ENCODE measurements at regions not wholly inside any gene's neighbourhood (a gene's known extent, or its start where the extent isn't known, plus 50 kb on each side); places are given as distances from the start of the nearest gene placed in this dataset.

DNA sequence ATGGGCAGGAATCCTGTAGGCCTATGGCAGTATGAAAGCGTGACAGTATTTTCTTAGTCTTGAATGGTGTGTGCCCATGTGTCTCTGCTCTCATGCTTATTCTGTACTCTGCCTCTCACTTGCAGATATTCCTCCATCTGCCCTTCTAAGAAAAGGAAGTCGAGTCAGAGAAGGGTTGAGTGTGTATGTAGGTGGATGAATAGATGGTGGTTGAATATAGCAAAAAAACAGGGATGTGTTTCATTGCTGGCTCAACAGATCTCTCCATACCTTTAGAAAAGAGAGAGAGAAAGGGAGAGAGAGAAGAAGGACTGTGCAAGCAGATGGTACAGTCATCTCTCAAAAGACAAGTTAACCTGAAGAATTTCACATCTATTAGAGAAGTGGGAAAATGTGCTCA, 381.5 kb downstream of the FBXW7 start:
- Mint-ChIP-seq H3K36me3 (ENCODE audit: insufficient read depth, unreplicated experiment) (no peaks in the 10 kb centered on the region), H3K27ac (ENCODE audit: low read depth, unreplicated experiment) (no peak overlapping the region), H3K4me3 (ENCODE audit: unreplicated experiment) (no peak overlapping the region), H3K27me3 (ENCODE audit: insufficient read depth, unreplicated experiment) (no peaks in the 10 kb centered on the region), H3K9me3 (ENCODE audit: unreplicated experiment) (no peaks in the 10 kb centered on the region), H3K4me1 (ENCODE audit: insufficient read depth, unreplicated experiment) (no peaks in the 10 kb centered on the region)
- intact Hi-C loops (cut with micrococcal nuclease): loop anchor here (10.0 kb wide), 1 partner anchor 110 kb away; no protein-coding TSS in a partner anchor
- ChIA-PET CTCF (no interaction called here), POLR2A (interaction anchor here (1.5 kb wide), 1 partner anchor 11 kb away, joined by 4 read pairs; no protein-coding TSS in a partner anchor)
- no TSS peak for BruUV-seq (replicated peaks)
- TF ChIP-seq, protein P1, sequence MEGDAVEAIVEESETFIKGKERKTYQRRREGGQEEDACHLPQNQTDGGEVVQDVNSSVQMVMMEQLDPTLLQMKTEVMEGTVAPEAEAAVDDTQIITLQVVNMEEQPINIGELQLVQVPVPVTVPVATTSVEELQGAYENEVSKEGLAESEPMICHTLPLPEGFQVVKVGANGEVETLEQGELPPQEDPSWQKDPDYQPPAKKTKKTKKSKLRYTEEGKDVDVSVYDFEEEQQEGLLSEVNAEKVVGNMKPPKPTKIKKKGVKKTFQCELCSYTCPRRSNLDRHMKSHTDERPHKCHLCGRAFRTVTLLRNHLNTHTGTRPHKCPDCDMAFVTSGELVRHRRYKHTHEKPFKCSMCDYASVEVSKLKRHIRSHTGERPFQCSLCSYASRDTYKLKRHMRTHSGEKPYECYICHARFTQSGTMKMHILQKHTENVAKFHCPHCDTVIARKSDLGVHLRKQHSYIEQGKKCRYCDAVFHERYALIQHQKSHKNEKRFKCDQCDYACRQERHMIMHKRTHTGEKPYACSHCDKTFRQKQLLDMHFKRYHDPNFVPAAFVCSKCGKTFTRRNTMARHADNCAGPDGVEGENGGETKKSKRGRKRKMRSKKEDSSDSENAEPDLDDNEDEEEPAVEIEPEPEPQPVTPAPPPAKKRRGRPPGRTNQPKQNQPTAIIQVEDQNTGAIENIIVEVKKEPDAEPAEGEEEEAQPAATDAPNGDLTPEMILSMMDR (IDR thresholded peaks at IDR 0.05; ENCODE audit: unreplicated experiment): no peak
- no peak for DNase-seq (ENCODE audit: unreplicated experiment)

DNA sequence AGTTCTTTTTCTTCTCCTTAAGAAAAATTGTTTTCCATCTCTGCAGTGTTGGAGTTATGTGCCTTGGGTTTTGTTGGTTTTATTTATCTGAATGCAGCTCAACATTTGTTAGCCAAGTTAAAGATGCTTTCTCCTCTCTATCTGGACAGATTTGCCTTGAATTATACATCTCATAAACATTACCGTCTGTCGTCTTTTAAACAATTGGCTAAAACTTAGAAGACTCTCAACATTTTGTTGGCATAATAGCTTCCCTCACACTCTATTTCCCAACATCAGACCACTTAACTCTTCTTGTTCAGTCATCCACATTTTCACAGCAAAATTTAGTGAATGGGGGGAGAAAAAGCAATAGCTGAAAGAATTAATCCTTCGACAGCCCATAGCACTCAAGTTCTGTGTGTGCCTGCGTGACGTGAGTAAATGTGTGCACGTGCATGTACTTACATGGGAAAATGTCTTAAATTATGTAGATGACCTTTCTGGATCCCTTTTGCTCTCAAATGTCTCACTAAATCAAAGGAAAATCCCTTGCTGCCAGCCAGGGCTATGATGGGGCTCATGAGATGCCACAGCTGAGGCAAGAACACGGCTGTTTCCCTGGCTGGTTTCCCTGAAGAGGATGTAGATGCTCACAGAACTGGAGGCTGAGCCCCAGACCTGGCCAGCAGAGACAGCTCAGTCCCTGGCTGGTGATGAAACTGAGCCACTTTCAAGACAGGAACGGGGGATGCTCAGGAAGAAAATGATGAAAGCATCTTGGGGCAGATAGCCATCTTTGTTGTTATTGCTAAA, 382.2 kb downstream of the FBXW7 start:
- Mint-ChIP-seq H3K4me1 (ENCODE audit: insufficient read depth, unreplicated experiment) (no peaks in the 10 kb centered on the region), H3K27me3 (ENCODE audit: insufficient read depth, unreplicated experiment) (no peaks in the 10 kb centered on the region), H3K27ac (ENCODE audit: low read depth, unreplicated experiment) (no peak overlapping the region), H3K9me3 (ENCODE audit: unreplicated experiment) (no peaks in the 10 kb centered on the region), H3K36me3 (ENCODE audit: insufficient read depth, unreplicated experiment) (no peaks in the 10 kb centered on the region), H3K4me3 (ENCODE audit: unreplicated experiment) (no peak overlapping the region)
- TF ChIP-seq, protein P1 (IDR thresholded peaks at IDR 0.05; ENCODE audit: unreplicated experiment): no peak
- DNase-seq (ENCODE audit: unreplicated experiment): no peak
- intact Hi-C loops (cut with micrococcal nuclease): loop anchor here (10.0 kb wide), 1 partner anchor 109 kb away; no protein-coding TSS in a partner anchor
- BruUV-seq (replicated peaks): no TSS peak
- ChIA-PET POLR2A (interaction anchor here (0.6 to 1.5 kb wide), 2 partner anchors 12 to 120 kb away, joined by 3 to 4 read pairs; no protein-coding TSS in a partner anchor), CTCF (no interaction called here)

DNA sequence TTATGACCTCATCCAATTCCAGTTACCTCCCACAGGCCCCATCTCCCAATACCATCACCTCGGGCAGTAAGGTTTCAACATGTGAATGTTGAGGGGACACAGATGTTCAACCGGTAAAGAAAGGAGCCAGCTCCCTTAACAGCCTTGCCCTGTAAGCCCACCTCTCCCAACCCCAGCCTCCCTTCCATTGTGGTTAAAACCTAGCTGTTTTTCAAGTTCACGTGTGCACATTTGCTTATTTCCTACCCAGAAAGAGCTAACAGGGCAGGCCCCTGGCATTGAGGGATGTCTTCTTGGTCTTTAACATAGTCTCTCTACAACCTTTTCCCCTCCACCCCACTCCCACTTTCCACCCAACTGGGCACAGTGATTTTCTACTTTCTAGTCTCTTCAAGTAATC, 385.7 kb downstream of the FBXW7 start:
- Mint-ChIP-seq H3K36me3 (ENCODE audit: insufficient read depth, unreplicated experiment) (no peaks in the 10 kb centered on the region), H3K4me3 (ENCODE audit: unreplicated experiment) (no peak overlapping the region), H3K27ac (ENCODE audit: low read depth, unreplicated experiment) (no peak overlapping the region), H3K4me1 (ENCODE audit: insufficient read depth, unreplicated experiment) (no peaks in the 10 kb centered on the region), H3K27me3 (ENCODE audit: insufficient read depth, unreplicated experiment) (no peaks in the 10 kb centered on the region), H3K9me3 (ENCODE audit: unreplicated experiment) (peaks cover 17% of the 10 kb centered on the region)
- intact Hi-C loops (cut with micrococcal nuclease): loop anchor here (10.0 kb wide), 1 partner anchor 105 kb away; no protein-coding TSS in a partner anchor
- TF ChIP-seq, protein P1 (IDR thresholded peaks at IDR 0.05; ENCODE audit: unreplicated experiment): no peak
- CTCF ChIA-PET: interaction anchor here (0.7 kb wide), 1 partner anchor 86 kb away, joined by 3 read pairs; no protein-coding TSS in a partner anchor
- no TSS peak for BruUV-seq (replicated peaks)
- POLR2A ChIA-PET: interaction anchor here (1.6 kb wide), 1 partner anchor 20 kb away, joined by 4 read pairs; no protein-coding TSS in a partner anchor
- no peak for DNase-seq (ENCODE audit: unreplicated experiment)

DNA sequence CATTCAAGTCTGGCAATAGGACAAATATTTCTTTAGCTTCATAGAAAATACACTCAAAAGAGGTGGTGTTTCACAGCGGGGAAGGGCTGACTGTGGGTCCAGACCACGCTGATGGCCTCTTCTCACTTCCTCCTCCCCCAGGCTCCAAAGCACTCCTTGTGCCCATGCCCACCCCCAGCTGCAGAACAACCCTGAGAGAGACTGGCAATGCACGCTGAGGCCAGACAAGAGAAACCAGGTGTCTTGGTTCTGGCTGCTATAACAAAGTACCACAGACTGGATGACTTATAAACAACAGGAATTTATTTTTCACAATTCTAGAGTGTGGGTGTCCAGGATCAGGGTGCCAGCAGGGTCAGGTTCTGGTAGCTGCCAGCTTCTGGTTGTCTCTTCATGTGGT, 386.1 kb downstream of the FBXW7 start:
- Mint-ChIP-seq H3K9me3 (ENCODE audit: unreplicated experiment) (peaks cover 19% of the 10 kb centered on the region), H3K4me3 (ENCODE audit: unreplicated experiment) (no peak overlapping the region), H3K36me3 (ENCODE audit: insufficient read depth, unreplicated experiment) (no peaks in the 10 kb centered on the region), H3K27me3 (ENCODE audit: insufficient read depth, unreplicated experiment) (no peaks in the 10 kb centered on the region), H3K27ac (ENCODE audit: low read depth, unreplicated experiment) (no peak overlapping the region), H3K4me1 (ENCODE audit: insufficient read depth, unreplicated experiment) (no peaks in the 10 kb centered on the region)
- intact Hi-C loops (cut with micrococcal nuclease): loop anchor here (10.0 kb wide), 1 partner anchor 105 kb away; no protein-coding TSS in a partner anchor
- CTCF ChIA-PET: no interaction called here
- no peak for DNase-seq (ENCODE audit: unreplicated experiment)
- TF ChIP-seq, protein P1 (IDR thresholded peaks at IDR 0.05; ENCODE audit: unreplicated experiment): no peak
- BruUV-seq (replicated peaks): no TSS peak
- POLR2A ChIA-PET: interaction anchor here (0.8 to 1.6 kb wide), 2 partner anchors 21 to 350 kb away, joined by 3 to 4 read pairs; no protein-coding TSS in a partner anchor

All from MCF 10A (cell line).